ENCODE measurements at regions not wholly inside any gene's neighbourhood (a gene's known extent, or its start where the extent isn't known, plus 50 kb on each side); places are given as distances from the start of the nearest gene placed in this dataset.

DNA sequence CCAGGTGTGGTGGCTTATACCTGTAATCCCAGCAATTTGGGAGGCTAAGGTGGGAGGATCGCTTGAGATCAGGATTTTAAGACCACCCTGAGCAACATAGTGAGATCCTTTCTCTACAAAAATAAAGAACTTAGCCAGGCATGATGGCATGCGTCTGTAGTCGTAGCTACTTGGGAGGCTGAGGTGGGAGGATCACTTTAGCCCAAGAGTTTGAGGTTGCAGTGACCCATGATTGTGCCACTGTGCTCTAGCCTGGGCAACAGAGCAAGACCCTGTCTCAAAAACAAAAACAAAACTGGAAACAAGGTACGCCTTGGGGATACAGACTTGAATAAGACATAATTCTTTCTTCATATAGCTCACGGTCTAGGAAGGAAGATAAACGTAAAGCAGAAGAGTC, 63.1 kb upstream of the GRAMD1B start:
- no peak overlapping the region for H2AFZ ChIP-seq (ENCODE audit: low read length)
- H3K36me3 ChIP-seq (ENCODE audit: insufficient read depth, low read length) = no peaks in the 10 kb centered on the region
- H3K9me2 ChIP-seq (replicated peaks; ENCODE audit: low read depth, low read length) = no peaks in the 10 kb centered on the region
- no peaks in the 10 kb centered on the region for H3K27me3 ChIP-seq (ENCODE audit: insufficient read depth, low read length, poor library complexity, severe bottlenecking)
- H3K9me3 ChIP-seq (ENCODE audit: insufficient read depth, low read depth, low read length) = no peaks in the 10 kb centered on the region
- H3K79me2 ChIP-seq (ENCODE audit: insufficient read depth, low read length) = no peaks in the 10 kb centered on the region
- no peak overlapping the region for H3K9ac ChIP-seq (ENCODE audit: low read depth, low read length, poor library complexity, severe bottlenecking)
- no peak for TF ChIP-seq EZH2phosphoT487 (IDR thresholded peaks at IDR 0.05; ENCODE audit: borderline replicate concordance)
- TF ChIP-seq, protein P1, sequence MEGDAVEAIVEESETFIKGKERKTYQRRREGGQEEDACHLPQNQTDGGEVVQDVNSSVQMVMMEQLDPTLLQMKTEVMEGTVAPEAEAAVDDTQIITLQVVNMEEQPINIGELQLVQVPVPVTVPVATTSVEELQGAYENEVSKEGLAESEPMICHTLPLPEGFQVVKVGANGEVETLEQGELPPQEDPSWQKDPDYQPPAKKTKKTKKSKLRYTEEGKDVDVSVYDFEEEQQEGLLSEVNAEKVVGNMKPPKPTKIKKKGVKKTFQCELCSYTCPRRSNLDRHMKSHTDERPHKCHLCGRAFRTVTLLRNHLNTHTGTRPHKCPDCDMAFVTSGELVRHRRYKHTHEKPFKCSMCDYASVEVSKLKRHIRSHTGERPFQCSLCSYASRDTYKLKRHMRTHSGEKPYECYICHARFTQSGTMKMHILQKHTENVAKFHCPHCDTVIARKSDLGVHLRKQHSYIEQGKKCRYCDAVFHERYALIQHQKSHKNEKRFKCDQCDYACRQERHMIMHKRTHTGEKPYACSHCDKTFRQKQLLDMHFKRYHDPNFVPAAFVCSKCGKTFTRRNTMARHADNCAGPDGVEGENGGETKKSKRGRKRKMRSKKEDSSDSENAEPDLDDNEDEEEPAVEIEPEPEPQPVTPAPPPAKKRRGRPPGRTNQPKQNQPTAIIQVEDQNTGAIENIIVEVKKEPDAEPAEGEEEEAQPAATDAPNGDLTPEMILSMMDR (conservative IDR thresholded peaks at IDR 0.05; ENCODE audit: low read length) = no peak
- peaks cover 12% of the 10 kb centered on the region for H3K4me1 ChIP-seq (ENCODE audit: insufficient read depth, low read length, poor library complexity, severe bottlenecking)
- H3K4me3 ChIP-seq (ENCODE audit: low read length, poor library complexity, severe bottlenecking) = no peak overlapping the region
- no peaks in the 10 kb centered on the region for H4K20me1 ChIP-seq (ENCODE audit: insufficient read depth, low read length, poor library complexity, severe bottlenecking)
- H3K4me2 ChIP-seq (ENCODE audit: low read depth, low read length, poor library complexity, severe bottlenecking) = no peak overlapping the region
- H3F3A ChIP-seq (ENCODE audit: low read depth) = no peaks in the 10 kb centered on the region

DNA sequence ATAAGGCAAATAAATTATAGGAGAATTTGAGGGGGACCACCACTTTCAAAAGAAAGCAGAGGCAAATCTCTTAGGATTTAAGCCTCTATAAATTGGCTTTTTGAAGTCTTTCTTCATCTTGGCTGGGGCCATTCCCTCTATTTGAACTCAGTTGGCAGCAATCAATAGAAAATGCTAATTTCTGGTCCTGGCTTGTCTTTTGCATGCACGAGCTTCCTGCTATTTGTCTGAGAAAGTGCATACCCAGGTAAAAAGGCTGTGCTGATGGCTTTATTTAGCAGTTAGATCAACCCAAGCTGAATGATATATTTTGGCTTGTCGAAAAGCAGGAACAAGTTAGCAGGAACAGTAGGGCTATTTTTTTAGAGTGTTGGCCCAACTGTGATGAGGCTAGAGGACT, 64.1 kb upstream of the GRAMD1B start:
- no peaks in the 10 kb centered on the region for H3F3A ChIP-seq (ENCODE audit: low read depth)
- no peak for TF ChIP-seq EZH2phosphoT487 (IDR thresholded peaks at IDR 0.05; ENCODE audit: borderline replicate concordance)
- TF ChIP-seq, protein P1 (conservative IDR thresholded peaks at IDR 0.05; ENCODE audit: low read length) = no peak
- H3K27me3 ChIP-seq (ENCODE audit: insufficient read depth, low read length, poor library complexity, severe bottlenecking) = no peaks in the 10 kb centered on the region
- no peaks in the 10 kb centered on the region for H3K79me2 ChIP-seq (ENCODE audit: insufficient read depth, low read length)
- H3K4me3 ChIP-seq (ENCODE audit: low read length, poor library complexity, severe bottlenecking) = no peak overlapping the region
- no peaks in the 10 kb centered on the region for H3K9me2 ChIP-seq (replicated peaks; ENCODE audit: low read depth, low read length)
- H2AFZ ChIP-seq (ENCODE audit: low read length) = no peak overlapping the region
- H3K9ac ChIP-seq (ENCODE audit: low read depth, low read length, poor library complexity, severe bottlenecking) = no peak overlapping the region
- no peaks in the 10 kb centered on the region for H3K9me3 ChIP-seq (ENCODE audit: insufficient read depth, low read depth, low read length)
- H3K4me1 ChIP-seq (ENCODE audit: insufficient read depth, low read length, poor library complexity, severe bottlenecking) = peaks cover 12% of the 10 kb centered on the region
- H3K36me3 ChIP-seq (ENCODE audit: insufficient read depth, low read length) = no peaks in the 10 kb centered on the region
- H3K4me2 ChIP-seq (ENCODE audit: low read depth, low read length, poor library complexity, severe bottlenecking) = no peak overlapping the region
- H4K20me1 ChIP-seq (ENCODE audit: insufficient read depth, low read length, poor library complexity, severe bottlenecking) = no peaks in the 10 kb centered on the region

DNA sequence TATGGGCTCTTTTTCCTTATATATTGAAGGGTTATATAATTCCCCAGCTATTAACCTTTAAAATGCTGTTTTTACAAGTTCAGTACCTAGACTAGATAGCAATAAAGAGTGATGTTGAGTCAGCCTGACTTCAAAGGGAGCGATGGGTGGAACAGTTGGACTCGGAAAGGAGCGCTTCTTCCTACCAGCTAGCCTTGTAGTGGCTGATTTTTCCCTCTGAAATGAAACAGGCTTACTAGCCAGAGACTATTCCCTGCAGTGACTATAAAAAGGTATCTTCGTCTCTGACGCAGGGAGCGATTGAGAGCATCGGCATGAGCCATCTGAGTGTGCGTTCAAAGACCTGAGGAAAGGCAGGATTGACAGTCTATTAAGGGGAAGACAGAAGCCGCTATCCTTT, 66.0 kb upstream of the GRAMD1B start:
- Histone ChIP-seq H3K36me3 (ENCODE audit: insufficient read depth, low read length) (no peaks in the 10 kb centered on the region), H3K9me3 (ENCODE audit: insufficient read depth, low read depth, low read length) (no peaks in the 10 kb centered on the region), H2AFZ (ENCODE audit: low read length) (no peak overlapping the region), H3K4me2 (ENCODE audit: low read depth, low read length, poor library complexity, severe bottlenecking) (no peak overlapping the region), H3K4me1 (ENCODE audit: insufficient read depth, low read length, poor library complexity, severe bottlenecking) (peaks cover 12% of the 10 kb centered on the region), H3F3A (ENCODE audit: low read depth) (no peaks in the 10 kb centered on the region), H3K9me2 (replicated peaks; ENCODE audit: low read depth, low read length) (no peaks in the 10 kb centered on the region), H3K9ac (ENCODE audit: low read depth, low read length, poor library complexity, severe bottlenecking) (no peak overlapping the region), H4K20me1 (ENCODE audit: insufficient read depth, low read length, poor library complexity, severe bottlenecking) (no peaks in the 10 kb centered on the region), H3K27me3 (ENCODE audit: insufficient read depth, low read length, poor library complexity, severe bottlenecking) (no peaks in the 10 kb centered on the region), H3K4me3 (ENCODE audit: low read length, poor library complexity, severe bottlenecking) (no peak overlapping the region), H3K79me2 (ENCODE audit: insufficient read depth, low read length) (no peaks in the 10 kb centered on the region)
- TF ChIP-seq, protein P1 (conservative IDR thresholded peaks at IDR 0.05; ENCODE audit: low read length) = no peak
- no peak for TF ChIP-seq EZH2phosphoT487 (IDR thresholded peaks at IDR 0.05; ENCODE audit: borderline replicate concordance)

Measured in Loucy (cell line).